Right lobe of liver (tissue), 6 donors: ENCODE measurements at regions not wholly inside any gene's neighbourhood (a gene's known extent, or its start where the extent isn't known, plus 50 kb on each side); places are given as distances from the start of the nearest gene placed in this dataset.
A peak's percentile ranks its signal among the peaks of the same experiment; 100 is the strongest.

Experiments used
- ATAC-seq, 4 donors: fragments of 200-7000 bp; cut with Tn5 transposase; one replicate each; pipeline ENCODE4 v1.9.1; 2020; ENCODE audit warnings: mild to moderate bottlenecking in 4 of 4, moderate library complexity in 4 of 4
- DNase-seq, 3 donors: peaks; one replicate each; pipeline ENCODE4 v3.0.0-alpha.2; 2020
- H3K27ac ChIP-seq, 3 donors: fragments of 200-600 bp; one replicate each; pipeline ENCODE4 v1.8.0; 2022
- H3K27me3 ChIP-seq, 2 donors: fragments of 200-600 bp; one replicate each; pipeline ENCODE4 v1.8.0; 2022
- H3K36me3 ChIP-seq, 4 donors: fragments of 200-600 bp; sonication (generic) in 1 of 4; one replicate each; pipeline versions ENCODE4 v1.5.1 to v1.8.0; 2017 to 2022; ENCODE audit warnings: control low read depth in 1 of 4
- H3K4me1 ChIP-seq, 4 donors: fragments of 200-600 bp; sonication (generic) in 1 of 4; one replicate each; pipeline versions ENCODE4 v1.5.1 to v1.8.0; 2017 to 2022; ENCODE audit warnings: control low read depth in 1 of 4
- H3K4me3 ChIP-seq, 3 donors: fragments of 200-600 bp; one replicate each; pipeline ENCODE4 v1.8.0; 2022
- H3K9me3 ChIP-seq, 4 donors: fragments of 200-600 bp; sonication (generic) in 1 of 4; one replicate each; pipeline versions ENCODE4 v1.5.1 to v1.8.0; 2017 to 2022; ENCODE audit warnings: control low read depth in 1 of 4
- CTCF ChIP-seq, 4 donors: fragments of 200-600 bp in 3 of 4; fragments of 450-650 bp in 1 of 4; IDR thresholded peaks; one replicate each; pipeline versions ENCODE4 v1.5.1 to v1.8.0; 2016 to 2022; ENCODE audit warnings: antibody characterized with exemption in 4 of 4, mild to moderate bottlenecking in 2 of 4
- POLR2A ChIP-seq: fragments of 450-650 bp; IDR thresholded peaks from one replicate; pipeline ENCODE4 v1.6.1; 2017; ENCODE audit warnings: antibody characterized with exemption, mild to moderate bottlenecking
- WGBS: methylation state at CpG from one replicate; pipeline ENCODE4 v1.1.6; 2018; ENCODE audit warnings: low coverage, low lambda C conversion rate; ENCODE audit not compliant: insufficient coverage; ENCODE audit errors: missing lambda C conversion rate; 5-methylcytosine and 5-hydroxymethylcytosine counted together
- intact Hi-C, 2 donors: fragments of 100-400 bp; cut with DNase I; formaldehyde crosslinking; loops; one replicate each; pipeline versions ENCODE4 v1.11.2 to v1.14.1; 2022
- donor health status: DM: no; HTN: yes; CAD: no.
- donor health status: DM: no; HTN: no; CAD: no.
- donor health status: DM: no; HTN: no; CAD: no.
- donor health status: DM: no; HTN: yes; CAD: no.
- donor health status: DM: no; HTN: yes; CAD: no.

DNA sequence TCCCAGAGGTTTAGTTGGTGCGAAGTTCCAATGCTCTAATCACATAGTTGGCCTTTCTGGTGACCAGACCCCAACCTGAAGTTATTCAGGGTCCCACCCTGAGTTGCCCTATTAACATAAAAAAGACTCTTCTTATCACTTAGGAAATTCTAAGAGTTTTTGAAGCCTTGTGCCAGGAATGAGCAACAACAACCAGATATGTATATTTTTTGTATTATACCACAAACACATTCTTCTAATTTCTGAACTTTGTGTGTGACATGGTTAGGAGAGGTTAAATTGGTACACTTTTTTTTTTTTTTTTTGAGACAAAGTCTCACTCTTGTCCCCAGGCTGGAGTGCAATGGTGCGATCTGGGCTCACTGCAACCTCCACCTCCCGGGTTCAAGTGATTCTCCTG, 320.4 kb upstream of the PDE3A start:
- Histone ChIP-seq H3K27ac (no peak overlapping the region), H3K9me3 (no peaks in the 10 kb centered on the region), H3K36me3 (no peaks in the 10 kb centered on the region), H3K4me3 (no peak overlapping the region), H3K27me3 (no peaks in the 10 kb centered on the region), H3K4me1 (peaks cover 0 to 13% (median 3%) of the 10 kb centered on the region in 4 donors)
- TF ChIP-seq CTCF (IDR thresholded peaks at IDR 0.05) = no peak
- TF ChIP-seq POLR2A = no peak
- ATAC-seq (no peak), DNase-seq (no peak)
- intact Hi-C loops = no loop called here
- WGBS = 76% methylated on average over 2 of the region's 3 CpGs

DNA sequence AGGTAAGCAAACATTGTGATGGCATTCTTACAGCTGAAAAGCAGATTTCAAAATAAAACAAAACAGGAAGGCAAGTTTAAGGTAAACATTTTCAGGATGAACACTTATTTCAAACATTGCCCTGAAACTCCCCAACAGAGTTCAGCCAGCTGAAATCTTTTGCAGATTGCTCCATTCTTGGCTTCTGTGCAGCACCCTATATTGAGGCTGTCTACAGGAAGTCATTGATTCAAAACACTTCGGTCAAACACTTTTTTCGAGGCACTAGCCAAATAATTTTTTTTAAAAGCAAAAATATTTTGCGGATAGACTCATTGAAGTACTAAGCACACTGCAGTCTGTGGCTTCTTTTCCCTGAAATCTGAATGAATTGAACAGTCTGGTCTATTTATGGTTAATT, 318.1 kb upstream of the PDE3A start:
- intact Hi-C loops = no loop called here
- Histone ChIP-seq H3K27ac (no peak overlapping the region), H3K27me3 (no peaks in the 10 kb centered on the region), H3K4me1 (peaks cover 0 to 13% (median 3%) of the 10 kb centered on the region in 4 donors), H3K36me3 (no peaks in the 10 kb centered on the region), H3K4me3 (no peak overlapping the region), H3K9me3 (no peaks in the 10 kb centered on the region)
- DNase-seq (no peak), ATAC-seq (peak; percentile 64 to 90 (median 79))
- WGBS = 35% methylated on average over 3 of the region's 3 CpGs
- no peak for TF ChIP-seq POLR2A
- TF ChIP-seq CTCF (IDR thresholded peaks at IDR 0.05) = no peak

DNA sequence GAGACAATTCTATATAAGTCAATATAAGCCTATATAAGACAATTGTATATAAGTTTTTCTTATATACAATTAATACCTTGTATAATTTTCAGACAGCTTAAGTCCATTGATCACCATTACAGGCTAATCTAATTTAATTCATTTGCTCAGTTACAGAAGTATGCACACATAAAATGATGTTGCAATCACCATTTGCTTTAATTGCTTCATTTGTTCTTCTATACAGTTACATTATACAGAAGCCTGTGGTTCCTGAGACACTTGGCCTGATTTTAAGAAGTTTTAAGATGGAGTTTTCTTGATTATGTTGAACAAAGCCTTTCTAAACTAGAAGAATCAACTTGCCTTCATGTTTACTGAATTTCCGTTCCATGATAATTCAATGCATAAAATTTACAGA, 314.6 kb upstream of the PDE3A start:
- WGBS = 100% methylated on average over 1 of the region's 1 CpG
- Histone ChIP-seq H3K4me1 (peaks cover 0 to 13% (median 3%) of the 10 kb centered on the region in 4 donors), H3K9me3 (no peaks in the 10 kb centered on the region), H3K4me3 (no peak overlapping the region), H3K27ac (no peak overlapping the region), H3K27me3 (no peaks in the 10 kb centered on the region), H3K36me3 (no peaks in the 10 kb centered on the region)
- intact Hi-C loops = no loop called here
- TF ChIP-seq POLR2A (no peak), CTCF (IDR thresholded peaks at IDR 0.05) (no peak)
- ATAC-seq (no peak), DNase-seq (no peak)

DNA sequence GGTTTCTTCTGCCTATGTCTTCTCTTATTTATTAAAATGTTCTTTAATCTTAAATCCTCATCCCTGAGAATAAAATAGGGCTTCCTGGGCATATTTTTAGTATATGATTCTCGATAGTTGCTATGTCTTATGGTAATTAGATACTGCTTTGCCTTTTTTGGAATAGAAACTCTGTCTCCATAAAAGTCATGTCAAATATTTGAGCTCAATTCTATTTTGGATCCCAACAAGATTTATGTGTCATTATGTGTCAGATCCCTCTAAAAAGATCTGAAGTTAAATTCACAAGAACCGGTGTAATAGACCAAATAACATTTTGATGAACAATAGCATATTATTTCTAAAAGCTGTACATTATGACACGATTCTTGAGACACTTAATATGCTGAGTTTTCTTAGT, 312.5 kb upstream of the PDE3A start:
- H3K4me3 ChIP-seq = no peak overlapping the region
- no peak overlapping the region for H3K27ac ChIP-seq
- H3K4me1 ChIP-seq = peaks cover 0 to 3% (median 0%) of the 10 kb centered on the region in 4 donors
- no peaks in the 10 kb centered on the region for H3K9me3 ChIP-seq
- 49% methylated on average over 3 of the region's 3 CpGs for WGBS
- TF ChIP-seq CTCF (IDR thresholded peaks at IDR 0.05) = no peak
- no peak for TF ChIP-seq POLR2A
- no peaks in the 10 kb centered on the region for H3K36me3 ChIP-seq
- no peak for ATAC-seq
- intact Hi-C loops = no loop called here
- H3K27me3 ChIP-seq = no peaks in the 10 kb centered on the region
- no peak for DNase-seq

GRCh38 chr12:20057398-20057797, 310.9 kb upstream of the PDE3A start:
- Histone ChIP-seq H3K4me1 (no peaks in the 10 kb centered on the region), H3K9me3 (no peaks in the 10 kb centered on the region), H3K36me3 (no peaks in the 10 kb centered on the region), H3K4me3 (no peak overlapping the region), H3K27ac (no peak overlapping the region), H3K27me3 (no peaks in the 10 kb centered on the region)
- intact Hi-C loops = no loop called here
- DNase-seq (no peak), ATAC-seq (no peak)
- no peak for TF ChIP-seq POLR2A
- no peak for TF ChIP-seq CTCF (IDR thresholded peaks at IDR 0.05)
- 64% methylated on average over 5 of the region's 5 CpGs for WGBS
